Stimulated activated naive CD8-positive, alpha-beta T cell treated with anti-CD3 and anti-CD28 coated beads, Interleukin-15, Interleukin-2, amounts not matched to agents 100 ng/mL and 50 ng/mL, for 24 hours (primary cell): ENCODE measurements at regions not wholly inside any gene's neighbourhood (a gene's known extent, or its start where the extent isn't known, plus 50 kb on each side); places are given as distances from the start of the nearest gene placed in this dataset.

Source experiments
- H3K27ac Mint-ChIP-seq: one replicate; pipeline ENCODE4 v1.8.0; 2021; ENCODE audit warnings: mild to moderate bottlenecking, mixed read lengths
- H3K27me3 Mint-ChIP-seq: one replicate; pipeline ENCODE4 v1.8.0; 2021; ENCODE audit warnings: mixed read lengths
- H3K36me3 Mint-ChIP-seq: one replicate; pipeline ENCODE4 v1.8.0; 2021; ENCODE audit warnings: low read depth, mixed read lengths
- H3K4me1 Mint-ChIP-seq: one replicate; pipeline ENCODE4 v1.8.0; 2021; ENCODE audit warnings: low read depth, mixed read lengths
- H3K4me3 Mint-ChIP-seq: one replicate; pipeline ENCODE4 v1.8.0; 2021; ENCODE audit warnings: mild to moderate bottlenecking, mixed read lengths
- H3K9me3 Mint-ChIP-seq: one replicate; pipeline ENCODE4 v1.8.0; 2021; ENCODE audit warnings: mixed read lengths

GRCh38 chr17:71170070-71170469 is 950.8 kb upstream of the SOX9 start:
- Mint-ChIP-seq H3K4me1 (no peaks in the 10 kb centered on the region), H3K9me3 (peaks cover 3% of the 10 kb centered on the region), H3K4me3 (no peak overlapping the region), H3K27ac (no peak overlapping the region), H3K27me3 (no peaks in the 10 kb centered on the region), H3K36me3 (no peaks in the 10 kb centered on the region)

DNA sequence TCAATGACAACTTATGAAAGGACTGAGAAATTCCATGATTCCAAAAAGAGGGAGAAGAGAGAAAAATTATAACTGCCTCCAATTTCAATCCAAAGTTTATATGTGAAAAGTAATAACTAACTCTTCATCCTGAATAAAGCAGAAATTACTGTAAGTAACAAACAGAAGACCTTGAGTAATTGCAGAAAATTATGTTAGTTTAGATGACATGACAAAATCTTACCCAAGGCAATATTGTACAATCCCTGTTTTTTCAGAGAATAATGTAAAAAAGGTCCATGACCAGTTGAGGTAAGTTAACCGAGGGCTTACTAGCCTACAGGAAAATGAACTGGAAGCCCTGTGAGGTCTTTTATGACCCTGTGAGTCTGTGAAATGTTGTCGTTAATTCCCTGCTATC is 949.5 kb upstream of the SOX9 start:
- H3K9me3 Mint-ChIP-seq = peaks cover 3% of the 10 kb centered on the region

GRCh38 chr17:71173991-71174390 is 946.8 kb upstream of the SOX9 start:
- Mint-ChIP-seq H3K27ac (no peak overlapping the region), H3K36me3 (no peaks in the 10 kb centered on the region), H3K9me3 (peaks cover 3% of the 10 kb centered on the region), H3K4me1 (no peaks in the 10 kb centered on the region), H3K27me3 (no peaks in the 10 kb centered on the region), H3K4me3 (no peak overlapping the region)

More for the DNA sequence above, 949.5 kb upstream of the SOX9 start:
- H3K27ac Mint-ChIP-seq = no peak overlapping the region
- no peaks in the 10 kb centered on the region for H3K27me3 Mint-ChIP-seq
- no peaks in the 10 kb centered on the region for H3K36me3 Mint-ChIP-seq
- H3K4me1 Mint-ChIP-seq = no peaks in the 10 kb centered on the region
- no peak overlapping the region for H3K4me3 Mint-ChIP-seq

GRCh38 chr17:71176331-71176730 is 944.5 kb upstream of the SOX9 start:
- no peak overlapping the region for H3K27ac Mint-ChIP-seq
- no peak overlapping the region for H3K4me3 Mint-ChIP-seq
- H3K9me3 Mint-ChIP-seq = peaks cover 3% of the 10 kb centered on the region
- H3K4me1 Mint-ChIP-seq = no peaks in the 10 kb centered on the region
- no peaks in the 10 kb centered on the region for H3K27me3 Mint-ChIP-seq
- no peaks in the 10 kb centered on the region for H3K36me3 Mint-ChIP-seq

DNA sequence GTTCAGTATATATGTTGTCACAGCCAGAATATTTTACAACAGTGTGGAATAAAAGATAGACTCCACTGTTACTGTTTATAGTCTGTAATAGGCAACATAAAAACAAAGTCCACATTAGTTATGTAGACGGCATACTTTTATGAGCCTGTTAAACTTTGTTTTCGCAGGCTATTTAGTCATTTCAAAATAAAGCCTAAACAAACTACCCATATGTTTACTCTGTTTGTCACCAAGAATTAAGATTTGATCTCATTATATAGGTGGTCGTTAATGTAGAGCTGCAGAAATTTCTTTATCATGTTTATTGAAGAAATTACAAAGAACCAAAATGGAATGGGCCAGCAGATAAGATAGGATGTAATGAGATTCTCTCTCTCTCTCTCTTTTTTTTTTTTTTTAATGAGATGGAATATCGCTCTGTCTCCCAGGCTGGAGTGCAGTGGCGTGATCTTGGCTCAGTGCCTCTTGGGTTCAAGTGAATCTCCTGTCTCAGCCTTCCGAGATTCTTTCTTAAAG is 943.8 kb upstream of the SOX9 start:
- H3K36me3 Mint-ChIP-seq = no peaks in the 10 kb centered on the region
- no peak overlapping the region for H3K27ac Mint-ChIP-seq
- no peaks in the 10 kb centered on the region for H3K27me3 Mint-ChIP-seq
- H3K9me3 Mint-ChIP-seq = peaks cover 3% of the 10 kb centered on the region
- no peak overlapping the region for H3K4me3 Mint-ChIP-seq
- H3K4me1 Mint-ChIP-seq = no peaks in the 10 kb centered on the region

GRCh38 chr17:71180801-71181385 is 939.9 kb upstream of the SOX9 start:
- Mint-ChIP-seq H3K4me3 (no peak overlapping the region), H3K27ac (no peak overlapping the region), H3K9me3 (peaks cover 2% of the 10 kb centered on the region), H3K36me3 (no peaks in the 10 kb centered on the region), H3K4me1 (no peaks in the 10 kb centered on the region), H3K27me3 (no peaks in the 10 kb centered on the region)

DNA sequence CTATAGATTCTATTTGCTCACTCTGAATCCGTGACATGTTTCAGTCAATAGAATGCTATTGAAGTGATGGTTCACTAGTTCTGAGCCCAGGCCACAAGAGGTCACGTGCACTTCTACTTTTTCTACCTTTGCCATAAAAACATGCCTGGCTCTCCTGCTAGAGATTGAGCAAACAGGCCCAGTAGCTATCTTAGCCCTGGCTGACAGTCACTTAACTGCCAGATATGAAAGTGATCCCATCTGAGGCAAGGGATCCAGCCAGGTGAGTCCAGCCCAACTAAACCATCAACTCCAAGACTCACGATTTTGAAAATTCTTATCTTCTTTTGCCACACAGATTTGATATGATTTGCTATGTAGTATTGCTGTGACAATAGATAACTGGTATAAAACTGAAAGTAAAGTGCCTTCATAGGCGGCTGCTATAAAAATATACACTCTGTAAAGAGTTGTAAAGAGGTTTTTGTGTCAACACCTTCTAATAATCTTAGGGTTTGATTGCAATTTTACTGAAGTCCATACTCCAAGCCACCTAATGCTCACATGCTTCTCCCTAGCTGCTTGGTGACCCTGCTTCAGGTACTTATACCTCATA is 937.7 kb upstream of the SOX9 start:
- Mint-ChIP-seq H3K4me1 (no peaks in the 10 kb centered on the region), H3K9me3 (peaks cover 2% of the 10 kb centered on the region), H3K27ac (no peak overlapping the region), H3K4me3 (no peak overlapping the region), H3K36me3 (no peaks in the 10 kb centered on the region), H3K27me3 (no peaks in the 10 kb centered on the region)

- Mint-ChIP-seq H3K4me1 (no peaks in the 10 kb centered on the region), H3K4me3 (no peak overlapping the region), H3K36me3 (no peaks in the 10 kb centered on the region), H3K27me3 (no peaks in the 10 kb centered on the region), H3K9me3 (peaks cover 3% of the 10 kb centered on the region), H3K27ac (no peak overlapping the region)
Observed at GRCh38 chr17:71184716-71185115, 936.1 kb upstream of the SOX9 start.

DNA sequence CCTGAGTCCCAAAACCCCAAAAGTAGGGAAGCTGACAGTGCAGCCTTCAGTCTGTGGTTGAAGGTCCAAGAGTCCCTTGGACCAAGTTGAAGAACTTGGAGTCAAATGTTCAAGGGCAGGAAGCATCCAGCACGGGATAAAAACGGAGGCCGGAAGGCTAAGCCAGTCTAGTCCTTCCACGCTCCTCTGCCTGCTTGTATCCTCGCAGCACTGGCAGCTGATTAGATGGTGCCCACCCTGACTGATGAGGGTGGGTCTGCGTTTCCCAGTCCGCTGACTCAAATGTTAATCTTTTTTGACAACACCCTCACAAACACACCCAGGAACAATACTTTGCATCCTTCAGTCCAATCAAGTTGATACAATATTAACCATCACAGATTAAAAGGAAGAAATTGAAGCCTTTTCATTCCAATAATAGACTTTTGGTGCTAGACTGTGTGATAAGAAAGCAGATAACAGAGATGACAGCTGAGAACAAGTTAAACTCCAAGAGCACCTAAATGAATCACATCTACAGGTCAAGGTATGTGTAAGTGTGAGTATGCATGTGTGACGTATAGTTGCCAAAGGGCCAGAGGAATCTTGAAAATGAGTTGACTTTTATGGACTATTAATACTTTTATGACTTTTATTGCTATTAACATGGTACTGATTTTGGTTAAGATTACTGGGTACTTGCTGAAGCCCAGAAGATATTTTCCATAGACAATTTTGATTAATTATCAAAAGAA is 933.5 kb upstream of the SOX9 start:
- Mint-ChIP-seq H3K4me1 (no peaks in the 10 kb centered on the region), H3K36me3 (no peaks in the 10 kb centered on the region), H3K4me3 (no peak overlapping the region), H3K27ac (no peak overlapping the region), H3K9me3 (peaks cover 10% of the 10 kb centered on the region), H3K27me3 (no peaks in the 10 kb centered on the region)

DNA sequence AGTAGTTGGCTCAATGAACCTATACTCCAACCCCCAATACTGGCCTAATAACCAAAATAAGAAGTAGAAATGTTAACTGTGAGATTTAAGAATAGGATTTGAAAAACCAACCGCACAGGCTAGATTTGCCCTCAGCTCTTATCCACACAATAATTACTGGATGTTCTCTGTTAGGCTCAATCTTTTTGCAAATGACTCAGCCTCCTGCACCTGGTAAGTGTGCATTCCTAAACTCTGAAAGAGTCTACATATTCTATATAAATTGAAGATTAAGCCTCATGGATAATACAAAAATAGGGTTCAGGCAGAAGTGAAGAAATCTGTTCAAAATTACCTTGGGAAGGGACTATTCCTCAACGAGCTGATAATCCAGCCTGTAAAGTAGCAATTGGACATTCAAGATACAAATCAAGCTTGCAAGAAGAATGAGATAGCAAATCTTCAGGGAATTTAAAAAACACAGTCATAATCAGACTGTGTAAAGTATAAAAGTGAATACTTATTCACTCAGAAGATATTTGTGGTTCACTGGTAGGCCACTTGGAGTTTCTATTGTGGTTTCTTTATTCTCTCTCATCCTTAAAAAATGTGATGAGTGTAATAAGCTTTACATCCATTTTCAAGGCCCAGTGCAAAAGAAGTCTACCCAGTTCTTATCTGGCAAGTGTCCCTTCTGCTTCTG is 931.9 kb upstream of the SOX9 start:
- no peak overlapping the region for H3K4me3 Mint-ChIP-seq
- peaks cover 10% of the 10 kb centered on the region for H3K9me3 Mint-ChIP-seq
- H3K4me1 Mint-ChIP-seq = no peaks in the 10 kb centered on the region
- H3K36me3 Mint-ChIP-seq = no peaks in the 10 kb centered on the region
- no peaks in the 10 kb centered on the region for H3K27me3 Mint-ChIP-seq
- H3K27ac Mint-ChIP-seq = no peak overlapping the region

GRCh38 chr17:71189493-71189831 is 931.4 kb upstream of the SOX9 start:
- Mint-ChIP-seq H3K9me3 (peaks cover 10% of the 10 kb centered on the region), H3K36me3 (no peaks in the 10 kb centered on the region), H3K27ac (no peak overlapping the region), H3K4me3 (no peak overlapping the region), H3K27me3 (no peaks in the 10 kb centered on the region), H3K4me1 (no peaks in the 10 kb centered on the region)

DNA sequence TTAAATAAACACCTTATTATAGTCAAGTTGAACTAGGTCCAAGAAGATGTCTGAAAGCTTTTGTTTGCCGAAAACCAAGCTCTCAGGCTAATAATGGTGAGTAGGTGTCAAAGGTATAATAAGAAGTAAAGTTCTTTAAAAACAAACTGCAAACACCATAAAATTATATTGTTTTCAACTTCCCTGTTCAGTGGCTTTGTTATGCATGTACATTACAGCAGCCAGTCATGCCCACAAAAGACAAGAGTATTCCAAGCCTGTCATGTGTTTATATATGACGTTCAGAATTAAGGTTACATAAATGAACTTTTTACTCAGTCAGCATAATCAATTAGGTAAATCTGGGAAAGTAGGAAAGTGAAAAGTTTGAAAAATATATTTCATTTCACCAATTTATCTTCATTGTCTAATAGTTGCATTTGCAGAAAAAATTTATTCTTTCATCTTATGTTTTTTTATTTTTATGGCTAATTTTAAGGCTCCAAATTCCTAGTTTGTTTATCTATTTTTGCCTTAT is 928.7 kb upstream of the SOX9 start:
- Mint-ChIP-seq H3K4me3 (no peak overlapping the region), H3K36me3 (no peaks in the 10 kb centered on the region), H3K4me1 (no peaks in the 10 kb centered on the region), H3K27ac (no peak overlapping the region), H3K9me3 (peaks cover 14% of the 10 kb centered on the region), H3K27me3 (no peaks in the 10 kb centered on the region)

GRCh38 chr17:71192848-71193247 is 928.0 kb upstream of the SOX9 start:
- Mint-ChIP-seq H3K4me1 (no peaks in the 10 kb centered on the region), H3K27me3 (no peaks in the 10 kb centered on the region), H3K4me3 (no peak overlapping the region), H3K36me3 (no peaks in the 10 kb centered on the region), H3K9me3 (peaks cover 14% of the 10 kb centered on the region), H3K27ac (no peak overlapping the region)

DNA sequence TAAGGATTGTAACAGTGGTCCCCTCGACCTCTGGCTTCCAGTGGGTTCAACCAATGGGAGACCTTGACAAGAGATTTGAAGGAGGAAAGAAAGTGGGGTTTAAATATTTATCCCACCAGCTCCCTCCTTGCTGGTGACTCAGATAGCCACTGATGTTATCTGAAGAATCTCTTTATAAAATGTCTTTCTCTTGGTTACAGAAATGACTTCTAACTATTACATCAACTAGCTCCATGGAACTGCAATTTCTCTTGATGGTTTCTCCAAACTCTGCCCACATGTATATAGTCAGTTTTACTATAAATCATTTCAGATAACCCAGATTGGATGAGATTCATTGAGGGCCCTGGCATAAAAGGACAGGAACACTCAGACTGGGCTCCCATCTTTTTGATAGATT is 920.2 kb upstream of the SOX9 start:
- H3K27me3 Mint-ChIP-seq = no peaks in the 10 kb centered on the region
- no peaks in the 10 kb centered on the region for H3K4me1 Mint-ChIP-seq
- H3K27ac Mint-ChIP-seq = no peak overlapping the region
- no peaks in the 10 kb centered on the region for H3K36me3 Mint-ChIP-seq
- no peak overlapping the region for H3K4me3 Mint-ChIP-seq
- H3K9me3 Mint-ChIP-seq = peaks cover 7% of the 10 kb centered on the region

GRCh38 chr17:71201639-71202038 is 919.2 kb upstream of the SOX9 start:
- H3K27ac Mint-ChIP-seq = no peak overlapping the region
- no peaks in the 10 kb centered on the region for H3K36me3 Mint-ChIP-seq
- H3K9me3 Mint-ChIP-seq = no peaks in the 10 kb centered on the region
- H3K4me1 Mint-ChIP-seq = no peaks in the 10 kb centered on the region
- no peak overlapping the region for H3K4me3 Mint-ChIP-seq
- no peaks in the 10 kb centered on the region for H3K27me3 Mint-ChIP-seq
